Superior temporal gyrus (tissue), 1 donor: ENCODE measurements at regions not wholly inside any gene's neighbourhood (a gene's known extent, or its start where the extent isn't known, plus 50 kb on each side); places are given as distances from the start of the nearest gene placed in this dataset.
A peak's percentile ranks its signal among the peaks of the same experiment; 100 is the strongest.
"Not testable (repeated sequence)": the region's sequence is repeated elsewhere in the genome, so short reads cannot be mapped to it uniquely, and the experiment has no call there.

Source experiments
- DNase-seq: peaks from one replicate; pipeline ENCODE4 v3.0.0-alpha.2; 2016; ENCODE audit errors: extremely low spot score

DNA sequence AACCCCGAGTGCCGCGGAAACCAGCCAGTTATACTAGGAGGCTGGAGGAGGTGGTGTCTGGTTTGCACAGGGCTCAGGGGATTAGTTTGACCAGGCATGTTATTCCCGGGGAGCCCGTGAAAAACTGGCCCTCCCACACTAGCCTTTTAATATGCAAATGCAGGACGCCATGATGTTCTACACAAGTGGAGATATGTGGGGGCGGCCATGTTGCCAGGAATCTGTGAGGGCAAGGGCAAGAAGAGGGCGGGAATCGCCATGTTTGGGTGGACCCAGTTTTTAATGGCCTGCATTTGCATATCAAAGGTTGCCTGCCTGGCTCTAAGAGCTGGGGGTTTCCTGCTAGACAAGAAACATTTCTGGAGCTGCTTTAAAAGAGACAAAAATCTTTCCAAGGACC lies 940.7 kb downstream of the CDH18 start:
- DNase-seq = no peak

DNA sequence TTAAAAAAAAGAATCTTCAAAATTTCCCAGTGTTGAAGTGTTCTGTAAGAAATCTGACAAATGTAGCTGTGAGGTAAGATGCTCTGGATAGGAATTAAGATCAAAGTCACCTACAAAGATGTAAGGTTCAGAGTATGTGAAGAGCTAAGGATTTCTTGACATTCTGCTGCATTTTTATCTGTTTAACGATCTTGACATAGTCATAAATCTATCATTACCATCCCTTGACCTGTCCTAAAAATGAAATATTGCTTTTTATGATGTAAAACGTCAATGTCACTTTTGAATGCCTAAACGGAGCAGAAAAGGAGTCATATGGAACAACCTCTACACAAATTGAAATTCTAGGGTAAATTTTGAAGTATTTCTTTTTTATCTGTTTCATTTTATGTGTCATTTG lies 939.3 kb downstream of the CDH18 start:
- DNase-seq = no peak

DNA sequence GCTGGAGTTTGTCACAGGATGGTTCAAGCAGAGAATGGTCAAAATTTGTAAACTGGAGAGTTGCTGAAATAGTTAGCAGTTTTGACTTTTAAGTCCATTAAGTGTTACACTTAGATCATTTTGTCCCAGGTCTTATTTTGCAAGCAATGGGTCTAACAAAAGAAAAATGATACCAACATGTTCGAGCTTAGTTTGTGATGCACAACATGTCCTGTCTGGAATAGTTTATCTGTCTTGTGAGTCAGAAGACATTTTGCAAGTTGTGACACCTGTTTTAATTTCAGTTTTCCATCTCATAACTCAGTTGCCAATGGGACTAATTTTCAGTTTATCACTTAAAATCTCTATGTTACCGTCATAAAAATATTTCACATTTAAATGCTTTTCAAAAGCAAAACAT lies 929.8 kb downstream of the CDH18 start:
- no peak for DNase-seq

DNA sequence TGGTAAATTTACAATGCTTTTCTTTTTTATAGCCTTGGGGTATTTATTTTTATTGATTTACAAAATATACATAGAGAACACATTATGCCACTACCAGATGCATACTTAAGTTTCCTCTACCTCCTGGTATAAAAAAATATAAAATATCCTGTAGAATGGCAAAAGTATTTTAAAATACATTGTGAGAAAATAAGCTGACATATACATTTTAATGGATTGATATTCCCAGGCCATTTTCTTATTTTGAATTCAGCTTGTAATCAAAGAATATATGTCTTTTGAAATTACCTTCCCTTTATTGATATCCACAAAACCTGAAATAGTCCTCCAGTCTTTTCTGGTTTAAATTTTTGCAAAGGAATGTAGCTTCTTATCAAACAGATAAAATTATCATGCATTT lies 923.9 kb downstream of the CDH18 start:
- no peak for DNase-seq

DNA sequence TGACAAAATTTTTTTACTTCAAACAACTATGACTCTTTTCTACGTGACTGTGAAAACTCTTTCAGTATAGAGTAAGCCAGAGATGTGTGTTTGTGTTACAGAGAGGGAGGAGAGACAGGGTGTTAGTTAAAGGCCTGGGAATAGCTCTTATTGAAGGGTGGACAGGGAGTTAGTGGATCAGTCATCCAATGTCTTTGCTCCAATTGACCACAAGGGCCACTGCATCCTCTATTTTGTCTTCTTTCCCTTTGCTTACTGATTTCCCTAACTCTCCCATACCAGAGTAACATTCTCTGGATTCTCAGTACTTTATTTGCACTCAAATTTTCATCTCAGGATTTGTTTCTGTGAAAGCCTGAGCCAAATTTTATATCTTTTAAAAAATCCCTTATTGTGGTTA lies 920.3 kb downstream of the CDH18 start:
- DNase-seq = no peak

DNA sequence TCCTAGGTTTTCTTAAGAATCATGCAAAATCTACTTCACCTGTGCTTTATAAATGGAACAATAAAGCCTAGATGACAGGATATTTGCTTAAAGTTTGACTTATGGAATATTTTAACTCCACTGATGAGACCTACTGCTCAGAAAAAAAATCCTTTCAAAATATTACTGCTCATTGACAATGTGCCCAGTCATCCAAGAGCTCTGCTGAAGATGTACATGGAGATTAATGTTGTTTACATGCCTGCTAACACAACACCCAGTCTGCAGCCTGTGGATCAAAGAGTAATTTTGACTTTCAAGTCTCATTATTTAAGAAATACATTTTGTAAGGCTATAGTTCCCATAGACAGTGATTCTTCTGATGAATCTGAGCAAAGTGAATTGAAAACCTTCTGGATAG lies 889.6 kb downstream of the CDH18 start:
- DNase-seq = no peak

DNA sequence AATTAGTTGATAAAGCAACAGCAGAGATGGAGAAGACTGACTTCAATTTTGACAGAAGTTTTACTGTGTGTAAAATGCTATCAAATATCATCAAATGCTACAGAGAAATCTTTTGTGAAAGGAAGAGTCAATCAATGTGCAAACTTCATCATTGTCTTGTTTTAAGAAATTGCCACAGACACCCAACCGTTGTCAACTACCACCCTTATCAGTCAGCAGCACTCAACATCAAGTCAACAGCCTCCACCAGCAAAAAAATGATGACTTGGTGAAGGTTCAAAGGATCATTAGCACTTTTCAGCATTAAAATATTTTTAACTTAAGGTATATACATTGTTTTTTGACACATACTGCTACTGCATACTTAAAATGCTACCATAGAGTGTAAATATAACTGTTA lies 888.8 kb downstream of the CDH18 start:
- no peak for DNase-seq

DNA sequence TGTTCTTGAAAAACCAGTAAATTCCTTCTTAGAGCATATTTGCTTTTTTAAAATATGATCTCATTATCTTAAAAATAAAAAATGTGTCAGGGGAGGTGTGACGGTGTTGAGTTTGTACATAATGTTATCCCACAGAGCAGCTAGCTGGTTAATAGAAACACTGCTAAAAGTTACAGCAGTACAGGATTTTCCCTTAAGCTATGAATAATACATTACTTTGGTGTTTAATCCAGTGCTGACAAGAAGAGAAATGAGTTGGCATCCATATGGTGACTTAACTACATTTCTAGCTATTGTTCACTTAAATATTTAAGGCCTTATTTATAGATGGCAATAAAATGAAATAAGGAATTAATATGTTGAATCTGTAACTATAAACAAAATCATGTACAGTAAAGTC lies 883.1 kb downstream of the CDH18 start:
- DNase-seq = peak; percentile 38

DNA sequence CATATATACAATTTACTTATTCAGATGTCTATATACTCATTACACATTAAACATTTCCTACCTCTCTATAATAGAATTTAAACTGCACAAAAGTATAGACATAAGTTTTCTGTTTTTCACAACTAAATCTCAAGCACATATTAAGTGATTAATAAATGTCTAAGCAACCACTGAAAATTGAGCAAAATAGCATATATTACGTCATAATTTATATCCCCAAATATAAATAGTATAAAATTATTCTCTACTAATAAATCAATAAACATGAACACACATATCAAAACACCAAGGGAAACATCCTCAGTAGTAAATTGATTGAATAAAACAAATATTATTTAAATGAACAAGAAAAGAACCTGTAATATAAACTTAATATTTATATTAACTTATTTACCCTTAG lies 865.1 kb downstream of the CDH18 start:
- DNase-seq = no peak

DNA sequence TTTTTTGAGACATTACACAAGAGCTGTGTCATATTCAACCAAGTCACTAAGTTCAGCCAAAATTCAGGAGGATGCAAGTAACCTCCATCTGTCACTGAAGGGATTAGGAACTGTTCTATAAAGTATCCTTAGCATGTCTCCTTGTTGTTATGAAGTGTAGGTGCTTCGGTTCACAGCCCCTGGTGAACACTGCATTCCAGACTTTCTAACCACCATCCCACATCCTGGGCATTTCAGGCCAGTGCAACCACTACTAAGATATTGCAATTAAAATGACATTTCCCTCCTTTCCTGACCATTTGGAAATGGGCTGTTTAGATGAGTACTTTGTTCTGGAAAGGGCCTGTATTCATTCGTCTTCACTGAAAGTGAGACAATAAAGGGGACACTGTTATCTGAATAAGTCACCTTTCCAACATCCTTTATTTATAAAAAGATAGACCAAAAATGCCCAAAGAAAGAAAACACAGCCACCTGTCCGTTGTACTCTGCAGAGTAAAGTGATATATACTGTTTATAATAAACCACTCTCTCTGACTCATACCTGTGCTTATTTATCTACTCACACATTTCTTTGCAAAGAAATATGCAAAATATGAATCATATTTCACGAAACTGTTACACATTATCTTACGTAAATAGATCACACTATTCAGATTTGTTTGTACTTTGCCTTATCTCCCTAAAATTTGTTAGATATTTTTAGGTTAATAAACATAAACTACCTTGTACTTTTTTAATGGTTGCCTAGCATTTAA lies 861.9 kb downstream of the CDH18 start:
- DNase-seq = no peak

DNA sequence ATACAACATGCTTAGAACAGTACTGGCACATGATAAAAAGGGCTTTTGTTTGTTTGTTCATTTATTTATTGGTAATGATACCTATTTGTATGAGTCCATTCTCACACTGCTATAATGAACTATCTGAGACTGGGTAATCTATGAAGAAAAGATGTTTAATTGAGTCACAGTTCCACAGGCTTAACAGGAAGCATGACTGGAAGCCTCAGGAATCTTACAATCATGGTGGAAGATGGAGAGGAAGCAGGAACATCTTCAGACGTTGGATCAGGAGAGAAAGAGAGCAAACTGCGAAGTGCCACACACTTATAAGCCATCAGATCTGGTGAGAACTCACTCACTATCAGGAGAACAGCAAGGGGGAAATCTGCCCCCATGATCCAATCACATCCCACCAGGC lies 847.7 kb downstream of the CDH18 start:
- DNase-seq = no peak

DNA sequence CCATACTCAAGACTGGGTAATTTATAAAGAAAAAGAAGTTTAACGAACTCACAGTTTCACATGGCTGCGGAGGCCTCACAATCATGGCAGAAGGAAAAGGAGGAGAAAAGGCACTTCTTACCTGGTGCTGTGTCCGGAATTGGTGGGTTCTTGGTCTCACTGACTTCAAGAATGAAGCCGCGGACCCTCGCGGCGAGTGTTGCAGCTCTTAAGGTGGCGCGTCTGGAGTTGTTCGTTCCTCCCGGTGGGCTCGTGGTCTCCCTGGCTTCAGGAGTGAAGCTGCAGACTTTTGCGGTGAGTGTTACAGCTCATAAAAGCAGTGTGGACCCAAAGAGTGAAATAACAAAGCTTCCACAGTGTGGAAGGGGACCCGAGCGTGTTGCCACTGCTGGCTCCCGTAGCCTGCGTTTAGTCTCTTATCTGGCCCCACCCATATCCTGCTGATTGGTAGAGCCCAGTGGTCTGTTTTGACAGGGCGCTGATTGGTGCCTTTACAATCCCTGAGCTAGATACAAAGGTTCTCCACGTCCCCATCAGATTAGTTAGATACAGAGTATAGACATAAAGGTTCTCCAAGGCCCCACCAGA lies 846.0 kb downstream of the CDH18 start:
- not testable (repeated sequence) for DNase-seq

DNA sequence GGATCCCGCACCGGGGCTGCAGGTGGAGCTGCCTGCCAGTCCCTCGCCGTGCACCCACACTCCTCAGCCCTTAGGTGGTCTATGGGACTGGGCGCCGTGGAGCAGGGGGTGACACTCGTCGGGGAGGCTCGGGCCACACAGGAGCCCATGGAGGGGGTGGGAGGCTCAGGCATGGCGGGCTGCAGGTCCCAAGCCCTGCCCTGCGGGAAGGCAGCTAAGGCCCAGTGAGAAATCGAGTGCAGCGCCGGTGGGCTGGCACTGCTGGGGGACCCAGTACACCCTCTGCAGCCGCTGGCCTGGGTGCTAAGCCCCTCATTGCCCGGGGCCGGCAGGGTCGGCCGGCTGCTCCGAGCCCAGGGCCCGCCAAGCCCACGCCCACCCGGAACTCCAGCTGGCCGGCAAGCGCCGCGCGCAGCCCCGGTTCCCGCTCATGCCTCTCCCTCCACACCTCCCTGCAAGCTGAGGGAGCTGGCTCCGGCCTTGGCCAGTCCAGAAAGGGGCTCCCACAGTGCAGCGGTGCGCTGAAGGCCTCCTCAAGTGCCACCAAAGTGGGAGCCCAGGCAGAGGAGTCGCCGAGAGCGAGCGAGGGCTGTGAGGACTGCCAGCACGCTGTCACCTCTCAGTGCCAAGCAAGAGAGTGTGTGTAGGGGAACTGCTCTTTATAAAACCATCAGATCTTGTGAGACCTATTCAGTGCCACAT lies 845.1 kb downstream of the CDH18 start:
- not testable (repeated sequence) for DNase-seq

DNA sequence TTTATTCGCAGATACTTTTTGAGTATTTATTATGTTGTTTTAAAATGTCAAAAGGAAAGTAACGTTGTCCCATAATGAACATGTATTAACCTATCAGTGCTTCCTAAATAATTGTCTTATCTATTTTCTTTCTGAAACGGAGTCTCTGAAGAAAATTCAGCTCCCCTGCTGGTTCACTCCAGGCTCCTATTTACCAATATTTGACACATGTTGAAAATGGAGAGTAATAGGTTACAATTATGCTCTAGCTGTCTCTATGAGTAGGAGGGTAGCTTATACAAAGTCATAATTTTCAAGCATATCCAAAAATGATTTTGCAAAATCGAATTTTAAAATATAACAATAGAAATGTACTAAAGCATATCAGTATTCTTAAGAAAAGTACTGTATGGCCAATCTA lies 844.1 kb downstream of the CDH18 start:
- no peak for DNase-seq

DNA sequence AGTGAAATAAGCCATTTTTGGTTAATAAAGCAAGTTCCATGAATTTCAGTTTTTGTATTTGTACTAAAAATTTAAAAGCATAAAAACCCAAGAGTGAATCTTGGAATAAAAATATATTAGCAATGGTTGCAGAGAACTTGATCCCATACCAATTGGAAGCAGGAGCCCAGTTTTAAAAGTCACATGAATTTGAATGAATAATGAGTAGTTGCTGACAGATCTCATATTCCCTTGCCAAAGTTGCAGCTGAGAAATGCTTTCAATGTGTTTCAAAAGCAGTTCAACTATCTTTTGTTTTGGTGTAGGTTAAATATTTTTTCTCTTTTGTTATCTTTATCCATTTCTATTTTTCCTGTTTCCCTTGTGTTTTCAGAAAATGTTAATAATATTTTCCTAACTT lies 818.6 kb downstream of the CDH18 start:
- no peak for DNase-seq

DNA sequence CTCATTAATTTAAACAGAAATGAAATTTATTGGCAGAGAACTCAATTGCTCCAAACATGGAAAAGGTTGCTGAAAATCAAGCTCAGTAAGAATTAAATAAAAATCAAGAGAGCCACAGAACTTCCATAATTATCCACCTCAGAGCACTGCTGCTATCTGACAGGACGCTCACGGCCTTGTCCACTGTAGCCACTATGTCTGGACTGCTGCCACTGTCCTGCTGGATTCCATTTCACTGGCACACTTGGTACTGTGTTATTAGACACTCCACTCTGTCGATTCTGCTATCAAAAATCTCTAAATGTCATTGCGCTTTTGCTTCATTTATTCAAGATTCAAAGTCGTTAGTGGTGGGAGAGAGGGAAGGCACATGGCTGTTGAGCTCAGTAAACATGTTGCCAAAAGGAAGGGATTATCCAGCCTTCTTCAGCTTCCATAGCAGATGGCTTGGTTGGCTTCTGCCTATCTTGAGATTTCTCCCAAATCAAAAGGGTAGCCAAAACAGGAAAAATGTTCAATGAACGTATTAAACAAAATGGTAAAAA lies 815.0 kb downstream of the CDH18 start:
- no peak for DNase-seq

DNA sequence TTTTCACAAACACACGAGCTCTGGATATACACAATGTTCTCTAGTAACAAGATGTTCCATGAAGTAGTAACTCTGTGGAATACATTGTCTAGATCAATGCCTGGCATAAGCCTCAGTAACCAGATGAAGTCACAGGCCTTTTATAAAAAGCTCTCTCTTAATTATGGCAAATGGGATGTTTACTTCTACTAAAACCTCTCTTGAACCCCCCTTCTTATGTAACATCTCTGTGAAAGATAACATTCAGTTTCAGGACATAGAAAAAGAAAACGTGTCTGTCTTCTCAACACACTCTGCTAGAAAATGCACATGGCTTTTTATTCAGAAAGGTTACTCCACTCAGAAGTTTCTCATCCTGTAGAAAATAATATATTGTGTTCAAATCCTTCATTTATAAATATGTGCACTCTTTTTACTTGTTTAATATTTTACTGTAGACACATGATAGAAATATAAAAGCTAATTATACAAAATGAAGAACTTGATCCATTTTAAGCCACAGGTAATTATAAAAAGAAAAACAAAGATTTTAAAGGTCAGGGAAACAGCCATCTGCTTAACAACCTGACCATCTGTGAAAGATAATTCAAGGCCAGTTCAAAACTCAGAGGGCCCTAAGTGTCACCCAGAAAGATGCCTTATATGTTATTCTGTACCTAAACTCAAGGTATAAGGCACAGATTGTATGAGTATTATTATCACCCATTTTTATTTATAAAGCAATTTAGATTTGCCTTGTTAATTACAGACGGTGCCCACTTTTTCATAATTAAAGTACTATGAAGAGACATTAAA lies 812.0 kb downstream of the CDH18 start:
- DNase-seq = no peak

DNA sequence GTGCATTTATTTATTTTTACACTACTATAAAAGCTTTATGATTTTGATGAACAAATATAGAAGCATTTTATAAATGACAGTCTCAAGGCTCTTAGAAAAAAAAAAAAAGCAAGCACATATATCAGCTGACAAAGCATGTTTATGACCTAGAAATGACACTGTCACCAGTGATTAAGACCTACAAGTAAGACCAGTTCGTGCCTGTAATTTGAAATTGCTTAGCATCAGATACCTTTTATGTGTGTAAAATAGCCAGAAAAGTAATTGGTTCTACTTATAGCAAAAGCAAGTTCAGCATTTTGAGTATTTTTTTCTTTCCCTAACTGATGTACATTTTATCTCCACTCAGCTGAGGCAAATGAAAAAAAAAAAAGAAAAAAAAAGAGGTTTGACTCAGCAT lies 808.4 kb downstream of the CDH18 start:
- DNase-seq = no peak

DNA sequence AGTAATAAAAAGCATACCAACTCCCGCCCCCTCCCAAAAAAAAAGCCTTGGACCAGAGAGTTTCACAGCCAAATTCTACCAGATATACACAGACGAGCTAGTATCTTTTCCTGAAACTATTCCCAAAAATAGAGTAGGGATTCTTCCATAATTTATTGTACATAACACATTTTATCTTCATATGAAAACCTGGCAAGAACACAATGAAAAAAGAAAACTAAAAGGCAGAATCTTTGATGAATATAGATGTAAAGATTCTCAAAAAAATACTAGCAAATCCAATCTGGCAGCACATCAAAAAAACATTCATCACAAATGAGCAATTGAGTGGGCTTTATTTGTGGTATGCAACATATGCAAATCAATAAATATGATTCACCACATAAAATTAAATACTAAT lies 798.8 kb downstream of the CDH18 start:
- no peak for DNase-seq

DNA sequence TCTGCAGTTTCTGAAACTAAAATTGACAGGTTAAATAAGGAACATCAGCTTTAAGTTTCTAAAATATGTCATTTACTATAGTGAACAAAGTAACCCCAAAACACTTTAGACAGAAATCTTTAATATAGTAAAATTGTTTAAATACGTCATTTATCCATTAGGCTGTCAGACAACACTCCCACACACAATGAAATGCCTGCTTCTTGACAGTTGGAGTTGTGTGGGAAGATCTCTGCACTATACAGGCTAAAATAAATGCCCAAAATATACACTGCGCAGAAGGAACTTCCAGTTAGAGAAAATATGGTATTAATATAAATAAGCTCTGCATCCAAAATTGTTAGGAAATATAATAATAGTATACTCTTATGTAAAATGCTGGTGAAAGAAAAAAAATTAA lies 794.4 kb downstream of the CDH18 start:
- no peak for DNase-seq

DNA sequence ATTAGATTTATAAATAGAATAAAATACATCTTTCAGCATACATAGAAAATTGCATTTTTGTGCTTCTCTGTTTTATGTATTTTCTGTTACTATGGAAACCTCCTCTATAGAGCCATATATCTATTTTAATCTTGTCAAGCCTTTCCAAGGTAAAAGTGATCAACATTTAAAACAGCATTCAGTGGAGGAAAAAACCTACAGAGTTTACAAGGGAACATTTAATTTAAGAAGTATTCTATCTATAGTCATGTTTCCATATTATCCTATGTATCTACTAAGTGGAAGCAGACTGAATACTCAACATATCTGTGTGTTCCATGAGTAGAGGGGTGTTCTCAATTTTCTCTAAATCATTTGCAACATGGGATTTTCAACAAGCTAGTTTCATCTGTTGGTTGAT lies 791.4 kb downstream of the CDH18 start:
- DNase-seq = peak; percentile 43

DNA sequence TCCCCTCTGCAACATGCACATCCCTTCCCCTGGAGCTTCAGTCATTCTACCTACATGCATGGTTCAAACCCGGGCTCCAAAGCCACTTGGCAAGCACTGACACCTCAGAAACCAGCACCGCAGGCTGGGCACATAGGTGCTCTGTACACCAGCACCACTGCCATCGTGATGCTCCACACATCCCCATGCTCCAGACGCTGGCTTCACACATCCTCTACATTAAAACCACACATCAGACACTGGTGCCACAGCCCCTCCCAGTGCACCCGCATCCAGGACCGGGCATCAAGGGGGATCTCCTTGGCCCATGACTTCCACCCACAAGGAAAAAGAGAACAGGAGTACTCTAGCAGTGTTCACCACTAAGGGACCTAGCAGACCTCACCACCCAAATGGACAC lies 787.7 kb downstream of the CDH18 start:
- DNase-seq = no peak
